Muscle of arm (tissue), 1 donor: ENCODE measurements at regions not wholly inside any gene's neighbourhood (a gene's known extent, or its start where the extent isn't known, plus 50 kb on each side); places are given as distances from the start of the nearest gene placed in this dataset.

Source experiments
- DNase-seq: peaks from one replicate; pipeline ENCODE4 v3.0.0-alpha.2; 2013

- DNase-seq, result no peak
Measured at GRCh38 chr1:216919060-216919970, 196.1 kb upstream of the ESRRG start.

GRCh38 chr1:216916890-216917438 lies 193.7 kb upstream of the ESRRG start:
- no peak for DNase-seq

GRCh38 chr1:216914974-216915373 lies 191.7 kb upstream of the ESRRG start:
- DNase-seq, result no peak

- DNase-seq, result no peak
Measured at GRCh38 chr1:216913976-216914375, 190.7 kb upstream of the ESRRG start.

GRCh38 chr1:216910081-216910840 lies 187.0 kb upstream of the ESRRG start:
- no peak for DNase-seq

GRCh38 chr1:216908126-216908525 lies 184.9 kb upstream of the ESRRG start:
- DNase-seq, result no peak

GRCh38 chr1:216907100-216907499 lies 183.9 kb upstream of the ESRRG start:
- DNase-seq, result no peak

GRCh38 chr1:216905781-216906180 lies 182.6 kb upstream of the ESRRG start:
- no peak for DNase-seq

GRCh38 chr1:216905137-216905536 lies 181.9 kb upstream of the ESRRG start:
- DNase-seq, result no peak

- no peak for DNase-seq
Measured at GRCh38 chr1:216904471-216904870, 181.2 kb upstream of the ESRRG start.

GRCh38 chr1:216903382-216903740 lies 180.1 kb upstream of the ESRRG start:
- DNase-seq, result no peak

- DNase-seq, result no peak
Measured at GRCh38 chr1:216902669-216903381, 179.6 kb upstream of the ESRRG start.

- no peak for DNase-seq
Measured at GRCh38 chr1:216900116-216900620, 176.9 kb upstream of the ESRRG start.

- no peak for DNase-seq
Measured at GRCh38 chr1:216898801-216899200, 175.6 kb upstream of the ESRRG start.

- peak; percentile 48 for DNase-seq
Measured at GRCh38 chr1:216896146-216896545, 172.9 kb upstream of the ESRRG start.

GRCh38 chr1:216894494-216894893 lies 171.3 kb upstream of the ESRRG start:
- no peak for DNase-seq

- no peak for DNase-seq
Measured at GRCh38 chr1:216892581-216893160, 169.4 kb upstream of the ESRRG start.

- DNase-seq, result no peak
Measured at GRCh38 chr1:216890871-216891270, 167.6 kb upstream of the ESRRG start.

- no peak for DNase-seq
Measured at GRCh38 chr1:216888731-216889130, 165.5 kb upstream of the ESRRG start.

GRCh38 chr1:216887032-216887431 lies 163.8 kb upstream of the ESRRG start:
- no peak for DNase-seq

GRCh38 chr1:216884614-216885229 lies 161.5 kb upstream of the ESRRG start:
- DNase-seq, result no peak
